PFSK-1 (cell line): ENCODE measurements at regions not wholly inside any gene's neighbourhood (a gene's known extent, or its start where the extent isn't known, plus 50 kb on each side); places are given as distances from the start of the nearest gene placed in this dataset.

Experiments
- POLR2AphosphoS5 ChIP-seq: IDR thresholded peaks from 2 replicates; pipeline ENCODE4 v1.6.1; 2012; ENCODE audit warnings: low read depth, mild to moderate bottlenecking, control low read depth, low read length, moderate library complexity
- REST ChIP-seq, 2 experiments: IDR thresholded peaks; 2 replicates each; pipeline versions ENCODE4 v1.6.1 to v1.8.0; 2011 to 2012; ENCODE audit warnings: low read depth in 2 of 2, low read length in 2 of 2, control low read depth in 1 of 2, inconsistent platforms in 1 of 2, mild to moderate bottlenecking in 1 of 2, moderate library complexity in 1 of 2; ENCODE audit not compliant: insufficient read depth in 1 of 2
- SIN3A ChIP-seq: IDR thresholded peaks from 2 replicates; pipeline ENCODE4 v1.6.1; 2012; ENCODE audit warnings: mild to moderate bottlenecking, low read length, moderate library complexity, borderline replicate concordance; ENCODE audit not compliant: insufficient read depth
- TAF1 ChIP-seq: IDR thresholded peaks from 2 replicates; pipeline ENCODE4 v1.6.1; 2012; ENCODE audit warnings: low read length, control low read depth, borderline replicate concordance; ENCODE audit not compliant: insufficient read depth

DNA sequence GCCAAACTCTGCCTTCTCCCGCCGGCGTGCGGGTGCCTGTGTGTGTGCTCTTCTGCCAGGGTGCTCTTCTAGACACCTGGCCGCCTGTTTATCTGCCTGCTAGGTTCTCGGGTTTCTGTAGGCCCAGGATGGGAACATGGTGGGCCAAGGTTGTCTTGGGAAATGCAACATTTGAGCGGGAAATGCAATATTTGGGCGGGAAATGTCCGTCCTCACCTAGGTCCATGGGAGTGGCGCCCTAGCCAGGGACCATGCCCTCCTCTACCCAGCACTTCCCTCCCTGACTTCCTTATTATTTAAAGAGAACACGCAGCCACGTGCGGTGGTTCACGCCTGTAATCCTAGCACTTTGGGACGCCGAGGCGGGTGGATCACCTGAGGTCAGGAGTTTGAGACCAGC lies 392.6 kb downstream of the FAT4 start:
- TF ChIP-seq REST (IDR thresholded peaks at IDR 0.05; ENCODE audit: insufficient read depth in 1 of 2, low read depth in 2 of 2, low read length in 2 of 2) (no peak), POLR2AphosphoS5 (no peak), SIN3A (no peak), TAF1 (no peak)
